Neuronal stem cell (in vitro differentiated cells): ENCODE measurements at regions not wholly inside any gene's neighbourhood (a gene's known extent, or its start where the extent isn't known, plus 50 kb on each side); places are given as distances from the start of the nearest gene placed in this dataset.

Experiments
- DNase-seq: peaks from one replicate; pipeline ENCODE4 v3.0.0-alpha.2; 2013; ENCODE audit warnings: low spot score
- H2AFZ ChIP-seq: one replicate; pipeline ENCODE4 v1.6.1; 2013; ENCODE audit warnings: mild to moderate bottlenecking, low read length, inconsistent platforms
- H2AK5ac ChIP-seq: 2 replicates; pipeline ENCODE4 v1.6.1; 2013; ENCODE audit warnings: low read depth, mild to moderate bottlenecking, inconsistent platforms, low read length, moderate library complexity, mixed read lengths
- H2BK120ac ChIP-seq: 2 replicates; pipeline ENCODE4 v1.6.1; 2013; ENCODE audit warnings: low read depth, mild to moderate bottlenecking, inconsistent platforms, low read length, moderate library complexity, mixed read lengths
- H2BK12ac ChIP-seq: one replicate; pipeline ENCODE4 v1.6.1; 2013; ENCODE audit warnings: low read length, inconsistent platforms
- H2BK15ac ChIP-seq: 2 replicates; pipeline ENCODE4 v1.6.1; 2013; ENCODE audit warnings: mild to moderate bottlenecking, low read length, inconsistent platforms, mixed read lengths
- H2BK5ac ChIP-seq: one replicate; pipeline ENCODE4 v1.6.1; 2013; ENCODE audit warnings: inconsistent platforms, mild to moderate bottlenecking, low read length, moderate library complexity
- H3K14ac ChIP-seq: one replicate; pipeline ENCODE4 v1.6.1; 2013; ENCODE audit warnings: low read length, inconsistent platforms
- H3K18ac ChIP-seq: 2 replicates; pipeline ENCODE4 v1.6.1; 2013; ENCODE audit warnings: low read length, inconsistent platforms
- H3K23ac ChIP-seq: 2 replicates; pipeline ENCODE4 v1.6.1; 2013; ENCODE audit warnings: low read depth, mild to moderate bottlenecking, mixed read lengths, low read length, inconsistent platforms; ENCODE audit not compliant: poor library complexity
- H3K27ac ChIP-seq: replicated peaks from 3 replicates; pipeline ENCODE4 v1.5.1; 2013; ENCODE audit warnings: low read length, inconsistent platforms
- H3K27me3 ChIP-seq, 3 experiments: 2 replicates each; pipeline ENCODE4 v1.6.1; 2013; ENCODE audit warnings: low read length in 3 of 3, mild to moderate bottlenecking in 2 of 3, inconsistent platforms in 1 of 3, low read depth in 1 of 3, mixed read lengths in 1 of 3, moderate library complexity in 1 of 3; ENCODE audit not compliant: control insufficient read depth in 3 of 3, insufficient read depth in 3 of 3
- H3K36me3 ChIP-seq, 2 donors: replicated peaks in 1 of 2; 2 replicates each; pipeline ENCODE4 v1.6.1; 2013; ENCODE audit warnings: low read length in 2 of 2; ENCODE audit not compliant: control insufficient read depth in 2 of 2, insufficient read depth in 2 of 2
- H3K4ac ChIP-seq: 2 replicates; pipeline ENCODE4 v1.6.1; 2013; ENCODE audit warnings: inconsistent platforms, mild to moderate bottlenecking, low read length, moderate library complexity
- H3K4me1 ChIP-seq, 2 donors: 1 replicate in 1 of 2; 2 replicates in 1 of 2; pipeline ENCODE4 v1.6.1; 2013; ENCODE audit warnings: low read length in 2 of 2, low read depth in 1 of 2; ENCODE audit not compliant: control insufficient read depth in 2 of 2, insufficient read depth in 1 of 2
- H3K4me2 ChIP-seq: one replicate; pipeline ENCODE4 v1.6.1; 2013; ENCODE audit warnings: mild to moderate bottlenecking, low read length, inconsistent platforms; ENCODE audit not compliant: insufficient read depth, poor library complexity, severe bottlenecking
- H3K4me3 ChIP-seq, 2 donors: 2 replicates each; pipeline ENCODE4 v1.5.1; 2013; ENCODE audit warnings: low read length in 2 of 2, mild to moderate bottlenecking in 2 of 2, inconsistent platforms in 1 of 2, moderate library complexity in 1 of 2
- H3K79me1 ChIP-seq: one replicate; pipeline ENCODE4 v1.6.1; 2013; ENCODE audit warnings: low read depth, mild to moderate bottlenecking, inconsistent platforms, low read length, moderate library complexity
- H3K9ac ChIP-seq: one replicate; pipeline ENCODE4 v1.6.1; 2013; ENCODE audit warnings: mild to moderate bottlenecking, low read depth, low read length, inconsistent platforms; ENCODE audit not compliant: poor library complexity
- H3K9me3 ChIP-seq, 2 donors: replicated peaks in 1 of 2; 2 replicates each; pipeline versions ENCODE3 to v1.6.1; 2013; ENCODE audit warnings: low read length in 2 of 2, mild to moderate bottlenecking in 2 of 2, inconsistent platforms in 1 of 2, low read depth in 1 of 2, mixed read lengths in 1 of 2, moderate library complexity in 1 of 2; ENCODE audit not compliant: control insufficient read depth in 2 of 2, insufficient read depth in 1 of 2
- H4K8ac ChIP-seq: one replicate; pipeline ENCODE4 v1.6.1; 2013; ENCODE audit warnings: low read depth, mild to moderate bottlenecking, inconsistent platforms, low read length, moderate library complexity
- H4K91ac ChIP-seq: one replicate; pipeline ENCODE4 v1.6.1; 2013; ENCODE audit warnings: low read length, low read depth, mild to moderate bottlenecking, inconsistent platforms; ENCODE audit not compliant: poor library complexity
- WGBS, 2 donors: extraction: QIAGEN DNeasy Blood & Tissue Kit; methylation state at CpG; one replicate each; pipeline ENCODE4 v1.1.7; 2013; ENCODE audit warnings: missing lambda C conversion rate in 2 of 2, mixed read lengths in 1 of 2; ENCODE audit not compliant: insufficient read length in 2 of 2, insufficient replicate concordance in 1 of 2; ENCODE audit errors: extremely low coverage in 2 of 2; 5-methylcytosine and 5-hydroxymethylcytosine counted together

GRCh38 chr13:63910511-63910910 lies 2494.9 kb upstream of the PCDH20 start:
- no peak overlapping the region for H3K18ac ChIP-seq
- no peak overlapping the region for H2BK15ac ChIP-seq
- H3K27ac ChIP-seq: no peak overlapping the region
- H2BK120ac ChIP-seq: no peak overlapping the region
- H3K4ac ChIP-seq: no peak overlapping the region
- no peak overlapping the region for H4K8ac ChIP-seq
- H3K23ac ChIP-seq: no peak overlapping the region
- H3K36me3 ChIP-seq: no peaks in the 10 kb centered on the region
- H2BK12ac ChIP-seq: no peak overlapping the region
- WGBS, 2 donors: no CpG with 5 or more reads among the region's 10 CpGs
- H3K9me3 ChIP-seq: no peaks in the 10 kb centered on the region
- H3K14ac ChIP-seq: no peak overlapping the region
- peak; percentile 15 for DNase-seq
- no peak overlapping the region for H3K9ac ChIP-seq
- H4K91ac ChIP-seq: no peak overlapping the region
- no peak overlapping the region for H3K4me3 ChIP-seq
- H2AK5ac ChIP-seq: no peak overlapping the region
- H3K4me2 ChIP-seq: no peak overlapping the region
- H3K79me1 ChIP-seq: no peaks in the 10 kb centered on the region
- no peak overlapping the region for H2BK5ac ChIP-seq
- H2AFZ ChIP-seq: no peak overlapping the region
- H3K27me3 ChIP-seq: no peaks in the 10 kb centered on the region
- peaks cover 0 to 9% of the 10 kb centered on the region in 2 donors for H3K4me1 ChIP-seq

DNA sequence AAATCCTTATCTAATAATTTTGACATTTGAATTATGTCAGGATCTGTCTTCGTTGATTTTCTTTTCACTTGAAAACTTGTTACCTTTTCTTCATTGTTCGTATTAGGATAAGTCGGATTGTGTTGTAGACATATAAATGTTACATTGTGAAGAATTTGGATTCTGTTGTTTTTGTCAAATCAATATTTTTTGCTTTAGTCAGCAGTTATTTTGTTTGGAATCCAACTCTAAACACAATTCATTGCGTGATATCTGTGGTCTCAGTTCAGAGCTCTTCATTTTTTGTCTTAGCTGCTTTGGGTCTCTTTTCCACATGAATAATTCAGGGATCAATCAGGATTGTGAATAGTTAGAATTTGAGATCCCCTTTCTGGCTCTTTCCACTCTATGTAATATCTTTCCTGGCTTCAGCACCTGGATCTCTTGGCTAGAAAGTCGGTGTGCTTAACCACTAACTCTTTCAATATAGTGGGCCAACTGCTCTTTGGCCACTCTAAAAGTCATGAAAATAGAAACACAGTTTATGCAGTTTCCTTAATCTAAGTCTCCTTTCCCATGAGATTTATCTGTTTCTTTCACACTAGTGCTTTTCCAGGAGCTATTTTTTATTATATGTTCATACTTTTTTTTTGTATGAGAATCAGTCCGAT lies 2494.2 kb upstream of the PCDH20 start:
- Histone ChIP-seq H3K79me1 (no peaks in the 10 kb centered on the region), H3K18ac (no peak overlapping the region), H3K4ac (no peak overlapping the region), H3K36me3 (no peaks in the 10 kb centered on the region), H3K27ac (no peak overlapping the region), H3K4me2 (no peak overlapping the region), H4K8ac (no peak overlapping the region), H2AK5ac (no peak overlapping the region), H3K4me1 (peaks cover 0 to 9% of the 10 kb centered on the region in 2 donors), H3K4me3 (no peak overlapping the region), H3K9ac (no peak overlapping the region), H2BK15ac (no peak overlapping the region), H2BK5ac (no peak overlapping the region), H2BK12ac (no peak overlapping the region), H4K91ac (no peak overlapping the region), H3K27me3 (no peaks in the 10 kb centered on the region), H3K14ac (no peak overlapping the region), H3K9me3 (no peaks in the 10 kb centered on the region), H2BK120ac (no peak overlapping the region), H3K23ac (no peak overlapping the region), H2AFZ (no peak overlapping the region)
- DNase-seq: no peak
- no CpG with 5 or more reads among the region's 6 CpGs for WGBS, 2 donors

- Histone ChIP-seq H2BK5ac (no peak overlapping the region), H3K27me3 (no peaks in the 10 kb centered on the region), H2BK15ac (no peak overlapping the region), H3K9me3 (no peaks in the 10 kb centered on the region), H2AK5ac (no peak overlapping the region), H2AFZ (no peak overlapping the region), H2BK120ac (no peak overlapping the region), H3K4me2 (no peak overlapping the region), H3K4me1 (no peaks in the 10 kb centered on the region), H3K79me1 (no peaks in the 10 kb centered on the region), H3K9ac (no peak overlapping the region), H3K14ac (no peak overlapping the region), H2BK12ac (no peak overlapping the region), H3K4ac (no peak overlapping the region), H3K23ac (no peak overlapping the region), H4K91ac (no peak overlapping the region), H4K8ac (no peak overlapping the region), H3K36me3 (no peaks in the 10 kb centered on the region), H3K18ac (no peak overlapping the region), H3K4me3 (no peak overlapping the region), H3K27ac (no peak overlapping the region)
- WGBS, 2 donors: no CpG with 5 or more reads among the region's 9 CpGs
- no peak for DNase-seq
Observed at GRCh38 chr13:63902141-63902540, 2486.5 kb upstream of the PCDH20 start.

DNA sequence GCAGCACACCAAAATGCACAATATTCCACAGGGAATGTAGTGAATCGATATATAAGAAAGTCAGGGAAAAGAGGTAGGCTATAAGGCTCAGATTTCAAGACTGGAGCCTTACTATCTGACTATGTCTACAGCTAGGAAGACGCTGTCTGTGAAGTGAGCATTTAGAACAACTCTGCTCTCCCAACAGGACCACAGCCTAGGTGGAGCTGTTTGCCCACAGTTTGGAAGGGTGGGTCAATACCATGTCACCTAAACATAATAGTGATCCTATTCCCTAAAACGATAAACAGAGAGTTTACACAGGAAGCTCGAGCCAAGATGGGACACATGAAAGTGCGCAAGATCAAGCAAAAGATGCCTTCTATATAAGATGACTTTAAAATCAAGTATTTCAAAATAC lies 2486.0 kb upstream of the PCDH20 start:
- H3K4me3 ChIP-seq: no peak overlapping the region
- H2BK15ac ChIP-seq: no peak overlapping the region
- H3K9ac ChIP-seq: no peak overlapping the region
- no peak overlapping the region for H3K18ac ChIP-seq
- H3K4me1 ChIP-seq: no peaks in the 10 kb centered on the region
- H2BK12ac ChIP-seq: no peak overlapping the region
- no CpG with 5 or more reads among the region's 5 CpGs for WGBS, 2 donors
- H3K23ac ChIP-seq: no peak overlapping the region
- H2AK5ac ChIP-seq: no peak overlapping the region
- H2AFZ ChIP-seq: no peak overlapping the region
- H3K9me3 ChIP-seq: no peaks in the 10 kb centered on the region
- H4K91ac ChIP-seq: no peak overlapping the region
- H3K79me1 ChIP-seq: no peaks in the 10 kb centered on the region
- H3K4ac ChIP-seq: no peak overlapping the region
- no peak overlapping the region for H3K27ac ChIP-seq
- no peak overlapping the region for H4K8ac ChIP-seq
- no peaks in the 10 kb centered on the region for H3K36me3 ChIP-seq
- DNase-seq: no peak
- no peak overlapping the region for H3K14ac ChIP-seq
- H3K4me2 ChIP-seq: no peak overlapping the region
- H2BK5ac ChIP-seq: no peak overlapping the region
- no peaks in the 10 kb centered on the region for H3K27me3 ChIP-seq
- H2BK120ac ChIP-seq: no peak overlapping the region
